Gastroesophageal sphincter (tissue), 4 donors: ENCODE measurements at regions not wholly inside any gene's neighbourhood (a gene's known extent, or its start where the extent isn't known, plus 50 kb on each side); places are given as distances from the start of the nearest gene placed in this dataset.

Experiments
- ATAC-seq: fragments of 150-250 bp; one replicate; pipeline ENCODE4 v1.9.1; 2016; ENCODE audit warnings: mild to moderate bottlenecking, moderate library complexity
- H3K27ac ChIP-seq, 4 donors: fragments of 200-600 bp; sonication (generic) in 3 of 4; 1 replicate in 3 of 4; 2 replicates in 1 of 4; pipeline ENCODE4 v1.5.1; 2016 to 2019
- H3K27me3 ChIP-seq: fragments of 200-600 bp; sonication (generic); one replicate; pipeline ENCODE4 v1.5.1; 2019
- H3K36me3 ChIP-seq, 2 donors: fragments of 200-600 bp; sonication (generic); one replicate each; pipeline ENCODE4 v1.5.1; 2019; ENCODE audit warnings: control low read depth in 1 of 2
- H3K4me1 ChIP-seq, 3 donors: fragments of 200-600 bp; sonication (generic); 1 replicate in 2 of 3; 2 replicates in 1 of 3; pipeline ENCODE4 v1.5.1; 2016 to 2019; ENCODE audit warnings: control low read depth in 2 of 3
- H3K4me3 ChIP-seq, 2 donors: fragments of 200-600 bp; sonication (generic); one replicate each; pipeline ENCODE4 v1.5.1; 2019; ENCODE audit warnings: mild to moderate bottlenecking in 1 of 2, moderate library complexity in 1 of 2
- H3K9me3 ChIP-seq, 3 donors: fragments of 200-600 bp; sonication (generic); one replicate each; pipeline ENCODE4 v1.5.1; 2017 to 2019; ENCODE audit warnings: control low read depth in 2 of 3
- EP300 ChIP-seq: sonication (generic); formaldehyde crosslinking; IDR thresholded peaks from one replicate; pipeline ENCODE4 v1.6.1; 2017; ENCODE audit warnings: antibody characterized with exemption, mild to moderate bottlenecking
- POLR2A ChIP-seq, 2 donors: fragments of 450-650 bp; IDR thresholded peaks; one replicate each; pipeline ENCODE4 v1.6.1; 2017; ENCODE audit warnings: antibody characterized with exemption in 2 of 2, mild to moderate bottlenecking in 2 of 2, moderate library complexity in 1 of 2
- POLR2AphosphoS5 ChIP-seq: sonication (generic); formaldehyde crosslinking; IDR thresholded peaks from one replicate; pipeline ENCODE4 v1.6.1; 2017; ENCODE audit warnings: antibody characterized with exemption
- WGBS, 2 donors: methylation state at CpG; one replicate each; pipeline ENCODE4 v1.1.5; 2018; ENCODE audit warnings: low coverage in 1 of 2; 5-methylcytosine and 5-hydroxymethylcytosine counted together
- TF ChIP-seq, protein P1 (sequence below), 4 experiments: fragments of 200-600 bp in 2 of 4; fragments of 450-650 bp in 2 of 4; sonication (generic) in 1 of 4; IDR thresholded peaks; one replicate each; pipeline ENCODE4 v1.5.1; 2017 to 2019; ENCODE audit warnings: antibody characterized with exemption in 4 of 4, mild to moderate bottlenecking in 2 of 4, moderate library complexity in 2 of 4

- no peak for ATAC-seq
- peaks cover 8% of the 10 kb centered on the region for H3K27me3 ChIP-seq
- no peaks in the 10 kb centered on the region for H3K4me1 ChIP-seq
- H3K9me3 ChIP-seq = no peaks in the 10 kb centered on the region
- H3K27ac ChIP-seq = no peak overlapping the region
- no peak for TF ChIP-seq POLR2AphosphoS5
- no peak for TF ChIP-seq POLR2A (IDR thresholded peaks at IDR 0.05)
- TF ChIP-seq EP300 = no peak
- TF ChIP-seq, protein P1, sequence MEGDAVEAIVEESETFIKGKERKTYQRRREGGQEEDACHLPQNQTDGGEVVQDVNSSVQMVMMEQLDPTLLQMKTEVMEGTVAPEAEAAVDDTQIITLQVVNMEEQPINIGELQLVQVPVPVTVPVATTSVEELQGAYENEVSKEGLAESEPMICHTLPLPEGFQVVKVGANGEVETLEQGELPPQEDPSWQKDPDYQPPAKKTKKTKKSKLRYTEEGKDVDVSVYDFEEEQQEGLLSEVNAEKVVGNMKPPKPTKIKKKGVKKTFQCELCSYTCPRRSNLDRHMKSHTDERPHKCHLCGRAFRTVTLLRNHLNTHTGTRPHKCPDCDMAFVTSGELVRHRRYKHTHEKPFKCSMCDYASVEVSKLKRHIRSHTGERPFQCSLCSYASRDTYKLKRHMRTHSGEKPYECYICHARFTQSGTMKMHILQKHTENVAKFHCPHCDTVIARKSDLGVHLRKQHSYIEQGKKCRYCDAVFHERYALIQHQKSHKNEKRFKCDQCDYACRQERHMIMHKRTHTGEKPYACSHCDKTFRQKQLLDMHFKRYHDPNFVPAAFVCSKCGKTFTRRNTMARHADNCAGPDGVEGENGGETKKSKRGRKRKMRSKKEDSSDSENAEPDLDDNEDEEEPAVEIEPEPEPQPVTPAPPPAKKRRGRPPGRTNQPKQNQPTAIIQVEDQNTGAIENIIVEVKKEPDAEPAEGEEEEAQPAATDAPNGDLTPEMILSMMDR (IDR thresholded peaks at IDR 0.05) = no peak
- WGBS, 2 donors = 75 to 85% methylated on average over 7 to 8 of the region's 8 CpGs
- H3K36me3 ChIP-seq = no peaks in the 10 kb centered on the region
- no peak overlapping the region for H3K4me3 ChIP-seq
Observed at GRCh38 chr9:78448960-78449673, 152.2 kb downstream of the PSAT1 start.

GRCh38 chr9:78453450-78453849 lies 156.5 kb downstream of the PSAT1 start:
- no peaks in the 10 kb centered on the region for H3K36me3 ChIP-seq
- no peak overlapping the region for H3K27ac ChIP-seq
- no peaks in the 10 kb centered on the region for H3K4me1 ChIP-seq
- no peak for TF ChIP-seq POLR2A (IDR thresholded peaks at IDR 0.05)
- no peak for TF ChIP-seq EP300
- TF ChIP-seq, protein P1 (IDR thresholded peaks at IDR 0.05) = no peak
- no peak for TF ChIP-seq POLR2AphosphoS5
- H3K9me3 ChIP-seq = no peaks in the 10 kb centered on the region
- 83% methylated on average over 7 of the region's 7 CpGs; no CpG with 5 or more reads in 1 of the 2 donors for WGBS, 2 donors
- H3K27me3 ChIP-seq = peaks cover 6% of the 10 kb centered on the region
- no peak for ATAC-seq
- no peak overlapping the region for H3K4me3 ChIP-seq

DNA sequence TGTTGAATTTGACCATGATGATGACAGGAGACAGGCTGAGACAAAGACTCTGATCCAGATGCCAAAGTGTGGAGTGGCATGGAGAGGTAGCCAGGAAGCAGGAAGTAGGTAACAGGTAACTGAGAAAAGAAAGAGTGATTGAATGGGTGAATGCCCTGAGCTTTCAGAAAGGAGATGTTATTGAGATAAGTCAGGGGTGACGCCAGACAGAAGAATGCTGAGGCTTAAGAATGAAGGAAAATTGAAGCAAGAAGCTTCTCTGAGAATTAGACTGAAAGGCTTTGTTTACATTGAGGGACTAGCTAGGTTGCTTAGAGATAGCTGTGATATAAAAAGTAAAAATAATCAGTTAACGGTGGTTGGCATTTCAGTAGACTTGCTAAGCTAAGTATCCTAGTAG lies 165.7 kb downstream of the PSAT1 start:
- peaks cover 0 to 17% (median 0%) of the 10 kb centered on the region in 3 donors for H3K9me3 ChIP-seq
- no peaks in the 10 kb centered on the region for H3K36me3 ChIP-seq
- TF ChIP-seq POLR2A (IDR thresholded peaks at IDR 0.05) (no peak), EP300 (no peak), POLR2AphosphoS5 (no peak)
- TF ChIP-seq, protein P1 (IDR thresholded peaks at IDR 0.05) = no peak
- no peaks in the 10 kb centered on the region for H3K27me3 ChIP-seq
- H3K4me3 ChIP-seq = no peak overlapping the region
- no peak for ATAC-seq
- WGBS, 2 donors = 36 to 70% methylated on average over 2 of the region's 2 CpGs
- no peaks in the 10 kb centered on the region for H3K4me1 ChIP-seq
- H3K27ac ChIP-seq = no peak overlapping the region

DNA sequence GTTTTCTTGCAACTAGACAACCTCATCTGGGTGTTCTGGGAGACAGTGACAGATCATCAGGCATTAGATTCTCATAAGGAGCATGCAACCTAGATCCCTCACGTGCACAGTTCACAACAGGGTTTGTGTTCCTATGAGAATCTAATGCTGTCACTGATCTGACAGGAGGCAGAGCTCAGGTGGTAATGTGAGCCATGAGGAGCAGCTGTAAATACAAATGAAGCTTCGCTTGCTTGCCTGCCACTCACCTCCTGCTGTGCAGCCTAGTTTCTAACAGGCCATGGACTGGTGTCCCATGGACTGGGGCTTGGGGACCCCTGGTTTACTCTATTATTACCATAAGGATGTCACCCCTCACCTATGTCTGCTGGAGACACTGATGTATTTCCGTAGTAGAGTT lies 166.8 kb downstream of the PSAT1 start:
- WGBS, 2 donors = 86 to 90% methylated on average over 1 to 3 of the region's 3 CpGs
- no peak for ATAC-seq
- Histone ChIP-seq H3K36me3 (no peaks in the 10 kb centered on the region), H3K9me3 (peaks cover 0 to 17% (median 0%) of the 10 kb centered on the region in 3 donors), H3K27ac (no peak overlapping the region), H3K27me3 (no peaks in the 10 kb centered on the region), H3K4me1 (no peaks in the 10 kb centered on the region), H3K4me3 (no peak overlapping the region)
- TF ChIP-seq, protein P1 (IDR thresholded peaks at IDR 0.05) = no peak
- no peak for TF ChIP-seq POLR2AphosphoS5
- no peak for TF ChIP-seq POLR2A (IDR thresholded peaks at IDR 0.05)
- no peak for TF ChIP-seq EP300

- no peaks in the 10 kb centered on the region for H3K4me1 ChIP-seq
- H3K9me3 ChIP-seq = no peaks in the 10 kb centered on the region
- no peak for TF ChIP-seq POLR2AphosphoS5
- no peak for TF ChIP-seq EP300
- no peak for TF ChIP-seq POLR2A (IDR thresholded peaks at IDR 0.05)
- TF ChIP-seq, protein P1 (IDR thresholded peaks at IDR 0.05) = no peak
- 41% methylated on average over 4 to 5 of the region's 7 CpGs for WGBS, 2 donors
- no peak for ATAC-seq
- no peak overlapping the region for H3K4me3 ChIP-seq
- H3K36me3 ChIP-seq = no peaks in the 10 kb centered on the region
- H3K27ac ChIP-seq = no peak overlapping the region
- H3K27me3 ChIP-seq = no peaks in the 10 kb centered on the region
Observed at GRCh38 chr9:78468231-78468630, 171.3 kb downstream of the PSAT1 start.
